ENCODE measurements at regions not wholly inside any gene's neighbourhood (a gene's known extent, or its start where the extent isn't known, plus 50 kb on each side); places are given as distances from the start of the nearest gene placed in this dataset.

- no peak for TF ChIP-seq CTCF (IDR thresholded peaks at IDR 0.05)
- no peak for TF ChIP-seq POLR2A (IDR thresholded peaks at IDR 0.05)
Observed at GRCh38 chr2:67075530-67076238, 321.4 kb upstream of the ETAA1 start.
